Fibroblast of lung (primary cell): ENCODE measurements at regions not wholly inside any gene's neighbourhood (a gene's known extent, or its start where the extent isn't known, plus 50 kb on each side); places are given as distances from the start of the nearest gene placed in this dataset.

Source experiments
- CTCF ChIP-seq, 2 donors: IDR thresholded peaks in 1 of 2; conservative IDR thresholded peaks in 1 of 2; 1 replicate in 1 of 2; 2 replicates in 1 of 2; pipeline ENCODE4 v1.5.1; 2011 to 2012; ENCODE audit warnings: low read length in 2 of 2, control low read depth in 1 of 2, inconsistent platforms in 1 of 2, low read depth in 1 of 2, mild to moderate bottlenecking in 1 of 2
- EZH2 ChIP-seq: IDR thresholded peaks from 2 replicates; pipeline ENCODE4 v1.5.1; 2012; ENCODE audit warnings: low read length, control low read depth, mild to moderate bottlenecking; ENCODE audit errors: missing control alignments

GRCh38 chr1:72433591-72433990 is 151.3 kb upstream of the NEGR1 start:
- TF ChIP-seq CTCF (conservative IDR thresholded peaks at IDR 0.05 in 1 of 2, IDR thresholded peaks at IDR 0.05 in 1 of 2; ENCODE audit: low read depth in 1 of 2, low read length in 2 of 2): no peak
- TF ChIP-seq EZH2: no peak
